Ammon's horn (tissue), 1 donor: ENCODE measurements at regions not wholly inside any gene's neighbourhood (a gene's known extent, or its start where the extent isn't known, plus 50 kb on each side); places are given as distances from the start of the nearest gene placed in this dataset.
A peak's percentile ranks its signal among the peaks of the same experiment; 100 is the strongest.

ENCODE experiments used
- DNase-seq: peaks from one replicate; pipeline ENCODE4 v3.0.0-alpha.2; 2016; ENCODE audit warnings: low spot score

DNA sequence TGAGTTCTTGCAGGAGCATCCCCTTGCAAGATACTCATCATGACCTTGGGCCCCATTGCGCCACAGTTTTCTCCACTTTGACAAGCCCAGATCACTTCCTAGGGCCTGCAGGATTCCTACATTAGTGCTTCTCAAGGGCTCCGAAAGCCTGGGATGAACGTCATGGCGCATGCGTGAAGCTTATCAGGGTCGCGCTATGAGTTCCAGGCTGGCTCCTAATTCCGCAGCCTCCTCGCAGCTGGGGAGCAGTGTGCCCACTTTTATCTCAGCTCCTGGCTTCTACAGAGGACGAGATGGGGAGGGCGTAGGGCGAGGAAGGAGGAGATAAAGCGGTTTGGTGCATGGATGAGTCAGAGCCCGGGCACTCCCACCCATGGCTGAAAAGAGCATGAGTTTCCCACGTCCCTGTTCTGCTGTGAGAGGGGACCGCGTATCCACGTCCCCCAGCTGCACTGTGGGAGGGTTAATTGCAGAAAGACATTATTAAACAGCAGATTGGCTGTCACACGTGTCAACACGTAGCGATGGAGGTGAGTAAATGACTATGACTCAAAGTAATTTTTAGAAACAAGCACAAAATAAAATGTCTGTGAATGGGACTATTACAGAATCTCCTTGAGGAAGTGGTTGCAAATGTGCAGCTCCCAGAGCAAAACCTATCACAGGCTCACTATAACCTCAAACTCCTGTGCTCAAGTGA is 72.9 kb upstream of the DSP start:
- peak; percentile 77 for DNase-seq

DNA sequence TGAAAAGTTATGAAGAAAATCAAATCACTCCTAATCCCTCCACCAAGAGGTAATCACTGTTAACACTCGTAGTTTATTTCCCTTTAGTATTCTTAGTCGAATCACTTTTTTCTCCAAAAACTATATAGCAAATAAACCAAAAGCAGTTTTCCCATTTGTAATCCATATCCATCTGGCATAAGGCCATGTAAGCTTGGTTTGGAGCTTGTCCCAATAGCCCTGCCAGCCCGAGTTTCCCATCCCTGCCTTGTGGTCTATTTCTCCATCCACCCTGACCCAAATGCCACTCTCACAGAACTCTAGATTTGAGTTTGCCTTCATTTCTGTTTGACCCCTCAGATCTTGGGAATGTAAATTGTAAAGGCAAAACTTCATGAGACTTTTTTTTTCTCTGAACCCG is 71.8 kb upstream of the DSP start:
- DNase-seq, result no peak

DNA sequence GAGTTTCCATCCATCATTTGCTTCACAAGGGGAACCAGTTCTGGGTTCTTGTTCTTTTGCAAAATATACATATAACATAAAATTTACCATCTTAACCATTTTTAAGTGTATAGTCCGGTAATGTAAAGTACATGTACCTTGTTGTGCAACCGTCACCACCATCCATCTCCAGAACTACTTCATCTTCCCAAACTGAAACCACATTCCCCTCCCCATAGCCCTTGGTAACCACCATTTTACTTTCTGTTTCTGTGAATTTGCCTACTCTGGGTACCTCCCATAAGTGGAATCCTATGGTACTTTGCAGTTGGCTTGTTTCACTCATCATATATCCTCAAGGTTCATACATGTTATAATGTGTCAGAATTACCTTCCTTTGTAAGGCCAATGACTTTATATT is 70.3 kb upstream of the DSP start:
- no peak for DNase-seq

DNA sequence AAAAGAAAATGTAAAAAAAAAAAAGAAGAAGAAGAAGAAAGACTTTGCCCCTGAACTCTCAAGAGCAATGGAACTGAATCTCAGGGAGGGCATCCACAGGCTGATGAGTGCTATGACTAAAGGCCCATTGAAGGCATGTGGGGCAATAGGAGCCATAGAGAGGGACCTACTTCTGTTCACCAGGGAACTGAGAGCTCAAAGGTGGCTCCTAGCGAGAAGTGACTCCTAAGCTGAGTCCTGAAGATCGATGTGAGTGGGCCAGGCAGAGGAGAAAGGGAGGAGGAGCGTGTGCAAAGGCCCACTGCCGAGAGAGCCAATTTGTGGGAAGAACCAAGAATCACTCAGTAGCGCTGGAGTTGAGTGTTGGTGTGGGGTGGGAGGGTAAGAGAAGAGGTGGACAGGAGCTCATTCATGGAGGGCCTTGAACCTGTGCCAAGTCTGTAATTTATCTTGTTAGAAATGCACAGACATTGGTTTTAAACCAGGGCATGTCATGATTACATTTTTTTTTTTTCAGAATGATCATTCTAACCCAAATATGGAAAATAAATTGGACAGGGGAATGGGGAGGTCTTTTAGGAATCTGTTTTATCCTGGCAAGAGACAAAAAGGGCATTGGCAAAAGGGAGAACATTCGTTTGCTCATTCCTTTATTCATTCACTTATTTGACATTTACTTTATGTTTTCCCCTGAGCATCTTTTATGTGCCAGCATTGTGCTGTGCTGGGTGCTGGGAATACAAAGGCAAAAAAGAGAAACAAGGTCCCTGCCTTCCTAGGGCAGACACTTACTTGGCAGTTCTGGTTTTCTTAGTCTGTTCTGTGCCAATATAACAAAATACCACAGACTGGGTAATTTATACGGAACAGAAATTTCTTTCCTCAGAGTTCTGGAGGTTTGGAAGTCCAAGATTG is 67.4 kb upstream of the DSP start:
- no peak for DNase-seq

DNA sequence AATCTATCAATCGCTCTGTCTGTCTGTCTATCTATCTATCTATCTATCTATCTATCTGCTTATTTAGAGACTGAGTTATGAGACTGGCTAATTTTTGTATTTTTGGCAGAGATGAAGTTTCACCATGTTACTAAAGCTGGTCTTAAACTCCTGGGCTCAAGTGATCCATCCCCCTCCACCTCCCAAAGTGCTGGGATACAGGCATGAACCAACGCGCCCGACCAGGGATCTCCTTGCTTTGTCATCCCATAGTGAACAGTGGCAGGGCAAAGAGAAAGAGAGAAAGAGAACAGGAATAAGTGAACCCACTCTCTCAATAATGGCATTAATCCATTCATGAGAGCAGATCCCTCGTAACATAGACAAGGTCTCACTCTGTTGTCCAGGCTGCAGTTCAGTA is 66.4 kb upstream of the DSP start:
- DNase-seq, result no peak

DNA sequence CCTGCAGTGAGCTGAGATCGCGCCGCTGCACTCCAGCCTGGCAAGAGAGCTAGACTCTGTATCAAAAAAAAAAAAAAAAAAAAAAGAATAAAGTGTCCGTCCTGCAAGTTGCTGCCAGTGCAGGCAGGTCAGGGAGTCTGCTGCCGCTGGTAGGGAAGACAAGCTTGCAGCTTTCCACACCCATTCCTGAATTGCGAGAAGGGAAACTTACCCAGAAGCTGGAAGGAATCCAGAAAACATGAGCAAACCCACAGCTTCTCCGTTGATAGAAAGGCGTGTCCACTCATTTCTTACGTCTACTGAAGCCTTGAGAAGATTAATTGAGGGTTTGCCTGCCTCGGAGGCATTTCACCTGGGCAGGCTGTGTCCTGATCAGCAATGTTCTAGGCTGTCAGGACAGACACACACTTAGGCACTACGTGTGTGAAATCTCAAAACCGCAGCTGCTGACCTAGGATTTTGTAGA is 61.6 kb upstream of the DSP start:
- DNase-seq, result no peak

DNA sequence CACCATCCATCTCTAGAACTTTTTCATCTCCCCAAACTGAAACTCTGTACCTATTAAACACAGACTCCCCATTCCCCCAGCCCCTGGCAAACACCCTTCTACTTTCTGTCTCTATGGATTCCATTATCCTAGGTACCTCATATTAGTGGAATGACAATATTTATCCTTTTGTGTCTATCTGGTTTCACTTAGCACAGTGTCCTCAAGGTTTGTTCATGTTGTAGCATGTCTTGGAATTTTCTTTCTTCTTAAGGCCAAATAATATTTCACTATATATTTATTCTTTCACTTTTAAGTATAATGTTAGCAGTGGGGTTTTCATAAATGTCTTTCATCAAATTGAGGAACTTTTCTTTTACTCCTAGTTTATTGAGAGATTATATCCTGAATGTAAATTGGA is 56.8 kb upstream of the DSP start:
- DNase-seq, result no peak

DNA sequence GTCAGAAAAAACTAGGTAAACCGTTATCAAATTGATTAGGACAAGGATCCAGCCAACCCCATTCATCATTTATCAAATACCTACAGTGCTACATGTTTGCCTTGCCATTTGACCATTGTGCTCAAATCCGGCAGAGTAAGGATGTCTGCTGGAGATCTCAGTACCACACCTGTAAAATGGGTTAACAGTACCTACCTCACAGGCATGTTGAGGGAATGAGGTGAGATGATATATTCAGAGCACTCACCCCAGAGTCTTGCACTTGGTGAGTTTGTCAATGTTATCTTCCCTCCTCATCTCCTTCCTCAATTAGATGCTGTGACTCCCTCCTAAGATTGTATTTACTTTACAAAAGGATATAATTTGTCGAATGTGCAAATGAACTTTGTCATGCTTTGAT is 54.5 kb upstream of the DSP start:
- no peak for DNase-seq

DNA sequence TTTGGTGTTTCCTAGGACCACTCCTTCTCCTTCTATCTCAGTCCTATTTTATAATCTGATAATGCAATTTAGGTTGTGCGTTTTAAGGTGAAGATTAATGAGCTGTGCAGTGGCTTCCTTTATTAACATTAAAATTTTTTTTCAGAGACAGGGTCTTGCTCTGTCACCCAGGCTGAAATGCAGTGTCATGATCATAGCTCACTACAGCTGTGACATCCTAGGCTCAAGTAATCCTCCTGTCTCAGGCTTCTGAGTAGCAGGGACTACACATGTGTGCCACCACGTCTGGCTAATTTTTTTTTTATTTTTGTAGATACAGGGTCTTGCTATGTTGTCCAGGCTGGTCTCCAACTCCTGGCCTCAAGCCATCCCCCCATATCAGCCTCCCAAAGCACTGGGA is 53.0 kb upstream of the DSP start:
- DNase-seq, result no peak

DNA sequence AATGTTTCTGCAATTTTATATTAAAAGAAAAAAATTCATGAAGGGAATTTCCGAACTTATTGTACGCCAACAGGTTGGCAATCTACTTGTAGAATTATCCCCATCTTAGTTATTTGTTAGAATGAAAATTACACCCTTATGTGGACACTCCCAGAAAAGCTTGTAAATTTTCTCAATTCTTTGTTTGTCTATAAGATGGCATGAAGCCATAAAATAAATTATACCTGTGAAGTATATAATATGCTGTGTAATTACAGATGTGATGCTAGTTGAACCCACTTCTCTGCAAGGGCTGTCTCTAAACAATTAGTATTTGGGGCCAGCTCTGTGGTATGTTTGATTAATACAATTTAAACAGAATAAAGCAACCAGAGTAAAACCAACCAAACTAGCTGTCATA is 52.1 kb upstream of the DSP start:
- DNase-seq, result no peak
